ENCODE measurements at regions not wholly inside any gene's neighbourhood (a gene's known extent, or its start where the extent isn't known, plus 50 kb on each side); places are given as distances from the start of the nearest gene placed in this dataset.

DNA sequence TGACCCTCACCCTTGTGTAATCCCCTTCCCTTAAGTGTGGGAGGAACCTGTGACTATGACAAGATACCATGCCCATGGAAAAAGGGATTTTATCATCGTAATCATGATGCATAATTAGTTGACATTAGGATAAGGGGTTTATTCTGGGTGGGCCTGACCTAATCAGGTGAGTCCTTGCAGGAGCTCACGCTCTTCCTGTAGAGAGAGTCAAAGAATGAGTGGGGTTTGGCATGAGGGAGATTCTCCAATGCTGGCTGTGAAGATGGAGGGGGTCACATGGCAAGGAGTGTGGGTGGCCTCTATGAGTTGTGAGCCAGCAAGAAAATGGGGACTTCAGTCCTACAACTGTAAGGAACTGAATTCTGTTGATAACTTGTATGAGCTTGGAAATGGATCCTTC, 342.0 kb upstream of the TSHZ2 start:
- DNase-seq (ENCODE audit: low spot score) (no peak), ATAC-seq (no peak)
- H3K4me1 Mint-ChIP-seq = peaks cover 3% of the 10 kb centered on the region
- H3K27me3 Mint-ChIP-seq (ENCODE audit: low read depth) = no peaks in the 10 kb centered on the region
- H3K36me3 Mint-ChIP-seq = peaks cover 4% of the 10 kb centered on the region; the same call in 1 of the 2 replicates
- H3K27ac Mint-ChIP-seq = no peak overlapping the region
- peaks cover 18% of the 10 kb centered on the region for H3K9me3 Mint-ChIP-seq
- TF ChIP-seq NR1H2 (CRISPR knock-in tag; IDR thresholded peaks at IDR 0.05) (no peak), SMAD3 (CRISPR knock-in tag; IDR thresholded peaks at IDR 0.05; ENCODE audit: borderline replicate concordance) (no peak), ARID4B (CRISPR knock-in tag; IDR thresholded peaks at IDR 0.05; ENCODE audit: borderline replicate concordance) (no peak), PREB (CRISPR knock-in tag; IDR thresholded peaks at IDR 0.05; ENCODE audit: borderline replicate concordance) (no peak), CBFB (CRISPR knock-in tag; IDR thresholded peaks at IDR 0.05; ENCODE audit: low read depth) (no peak), ZBTB21 (CRISPR knock-in tag; IDR thresholded peaks at IDR 0.05; ENCODE audit: borderline replicate concordance) (no peak), USF1 (CRISPR knock-in tag; IDR thresholded peaks at IDR 0.05) (no peak), NFE2L1 (CRISPR knock-in tag; IDR thresholded peaks at IDR 0.05) (no peak), ZNF423 (CRISPR knock-in tag; IDR thresholded peaks at IDR 0.05) (no peak), CTCF (IDR thresholded peaks at IDR 0.05) (no peak)
- TF ChIP-seq, protein P1, sequence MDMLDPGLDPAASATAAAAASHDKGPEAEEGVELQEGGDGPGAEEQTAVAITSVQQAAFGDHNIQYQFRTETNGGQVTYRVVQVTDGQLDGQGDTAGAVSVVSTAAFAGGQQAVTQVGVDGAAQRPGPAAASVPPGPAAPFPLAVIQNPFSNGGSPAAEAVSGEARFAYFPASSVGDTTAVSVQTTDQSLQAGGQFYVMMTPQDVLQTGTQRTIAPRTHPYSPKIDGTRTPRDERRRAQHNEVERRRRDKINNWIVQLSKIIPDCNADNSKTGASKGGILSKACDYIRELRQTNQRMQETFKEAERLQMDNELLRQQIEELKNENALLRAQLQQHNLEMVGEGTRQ (CRISPR knock-in tag; IDR thresholded peaks at IDR 0.05) = no peak
- TF ChIP-seq, protein P2, sequence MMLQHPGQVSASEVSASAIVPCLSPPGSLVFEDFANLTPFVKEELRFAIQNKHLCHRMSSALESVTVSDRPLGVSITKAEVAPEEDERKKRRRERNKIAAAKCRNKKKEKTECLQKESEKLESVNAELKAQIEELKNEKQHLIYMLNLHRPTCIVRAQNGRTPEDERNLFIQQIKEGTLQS (CRISPR knock-in tag; conservative IDR thresholded peaks at IDR 0.05) = no peak
- TF ChIP-seq, protein P3, sequence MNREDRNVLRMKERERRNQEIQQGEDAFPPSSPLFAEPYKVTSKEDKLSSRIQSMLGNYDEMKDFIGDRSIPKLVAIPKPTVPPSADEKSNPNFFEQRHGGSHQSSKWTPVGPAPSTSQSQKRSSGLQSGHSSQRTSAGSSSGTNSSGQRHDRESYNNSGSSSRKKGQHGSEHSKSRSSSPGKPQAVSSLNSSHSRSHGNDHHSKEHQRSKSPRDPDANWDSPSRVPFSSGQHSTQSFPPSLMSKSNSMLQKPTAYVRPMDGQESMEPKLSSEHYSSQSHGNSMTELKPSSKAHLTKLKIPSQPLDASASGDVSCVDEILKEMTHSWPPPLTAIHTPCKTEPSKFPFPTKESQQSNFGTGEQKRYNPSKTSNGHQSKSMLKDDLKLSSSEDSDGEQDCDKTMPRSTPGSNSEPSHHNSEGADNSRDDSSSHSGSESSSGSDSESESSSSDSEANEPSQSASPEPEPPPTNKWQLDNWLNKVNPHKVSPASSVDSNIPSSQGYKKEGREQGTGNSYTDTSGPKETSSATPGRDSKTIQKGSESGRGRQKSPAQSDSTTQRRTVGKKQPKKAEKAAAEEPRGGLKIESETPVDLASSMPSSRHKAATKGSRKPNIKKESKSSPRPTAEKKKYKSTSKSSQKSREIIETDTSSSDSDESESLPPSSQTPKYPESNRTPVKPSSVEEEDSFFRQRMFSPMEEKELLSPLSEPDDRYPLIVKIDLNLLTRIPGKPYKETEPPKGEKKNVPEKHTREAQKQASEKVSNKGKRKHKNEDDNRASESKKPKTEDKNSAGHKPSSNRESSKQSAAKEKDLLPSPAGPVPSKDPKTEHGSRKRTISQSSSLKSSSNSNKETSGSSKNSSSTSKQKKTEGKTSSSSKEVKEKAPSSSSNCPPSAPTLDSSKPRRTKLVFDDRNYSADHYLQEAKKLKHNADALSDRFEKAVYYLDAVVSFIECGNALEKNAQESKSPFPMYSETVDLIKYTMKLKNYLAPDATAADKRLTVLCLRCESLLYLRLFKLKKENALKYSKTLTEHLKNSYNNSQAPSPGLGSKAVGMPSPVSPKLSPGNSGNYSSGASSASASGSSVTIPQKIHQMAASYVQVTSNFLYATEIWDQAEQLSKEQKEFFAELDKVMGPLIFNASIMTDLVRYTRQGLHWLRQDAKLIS (CRISPR knock-in tag; IDR thresholded peaks at IDR 0.05; ENCODE audit: borderline replicate concordance) = no peak
- CTCF ChIA-PET = no interaction called here
- H3K4me3 Mint-ChIP-seq = no peak overlapping the region
- POLR2A ChIA-PET = no interaction called here

Data from WTC11 (cell line).